Pancreas (tissue), 10 donors: ENCODE measurements at regions not wholly inside any gene's neighbourhood (a gene's known extent, or its start where the extent isn't known, plus 50 kb on each side); places are given as distances from the start of the nearest gene placed in this dataset.

Experiments used
- ATAC-seq, 4 donors: fragments of 200-7000 bp; cut with Tn5 transposase; one replicate each; pipeline versions ENCODE4 v1.8.0 to v1.9.1; 2020; ENCODE audit warnings: mild to moderate bottlenecking in 4 of 4, moderate library complexity in 4 of 4
- DNase-seq, 6 donors: peaks; one replicate each; pipeline ENCODE4 v3.0.0-alpha.2; 2020
- FAIRE-seq: peaks from 2 replicates; lab custom pipeline; 2012; peaks lifted over from hg19 to GRCh38; lab: Jason Lieb, UNC
- H3K27ac ChIP-seq, 4 donors: fragments of 200-600 bp; sonication (generic); 1 replicate in 3 of 4; 2 replicates in 1 of 4; pipeline versions ENCODE4 v1.5.0 to v1.8.0; 2020
- H3K27me3 ChIP-seq, 4 donors: fragments of 200-600 bp; one replicate each; pipeline ENCODE4 v1.8.0; 2021
- H3K36me3 ChIP-seq, 3 donors: fragments of 200-600 bp; sonication (generic) in 1 of 3; one replicate each; pipeline versions ENCODE4 v1.5.0 to v1.8.0; 2020 to 2021
- H3K4me1 ChIP-seq, 3 donors: fragments of 200-600 bp; one replicate each; pipeline ENCODE4 v1.8.0; 2021
- H3K4me3 ChIP-seq, 4 donors: fragments of 200-600 bp; sonication (generic) in 2 of 4; one replicate each; pipeline versions ENCODE4 v1.5.0 to v1.8.0; 2020 to 2021
- H3K9me3 ChIP-seq, 4 donors: fragments of 200-600 bp; one replicate each; pipeline ENCODE4 v1.8.0; 2021
- WGBS, 2 donors: extraction: QIAGEN DNeasy Blood & Tissue Kit; methylation state at CpG; one replicate each; pipeline ENCODE4 v1.1.7; 2013; 5-methylcytosine and 5-hydroxymethylcytosine counted together
- intact Hi-C, 3 donors: fragments of 100-400 bp; cut with DNase I; formaldehyde crosslinking; loops; one replicate each; pipeline versions ENCODE4 v1.11.1 to v1.14.2; 2022
- TF ChIP-seq, protein P1 (sequence below), 4 donors: fragments of 200-600 bp; sonication (generic) in 3 of 4; IDR thresholded peaks; one replicate each; pipeline versions ENCODE4 v1.5.0 to v1.8.0; 2021; ENCODE audit warnings: antibody characterized with exemption in 4 of 4
- donor health status: healthy with polysubstance abuse.
- donor health status: DM: no; HTN: no; CAD: no; lungs with moderate emphysema.
- donor health status: DM: no; HTN: no; CAD: no.
- donor health status: control.
- donor health status: control.
- donor health status: Bipolar disorder and iron deficiency.
- donor health status: DM: yes; HTN: yes; CAD: no.
- donor health status: DM: no; HTN: no; CAD: no.
- donor health status: DM: no; HTN: no; CAD: no.
- donor health status: DM: yes; HTN: yes; CAD: no.

DNA sequence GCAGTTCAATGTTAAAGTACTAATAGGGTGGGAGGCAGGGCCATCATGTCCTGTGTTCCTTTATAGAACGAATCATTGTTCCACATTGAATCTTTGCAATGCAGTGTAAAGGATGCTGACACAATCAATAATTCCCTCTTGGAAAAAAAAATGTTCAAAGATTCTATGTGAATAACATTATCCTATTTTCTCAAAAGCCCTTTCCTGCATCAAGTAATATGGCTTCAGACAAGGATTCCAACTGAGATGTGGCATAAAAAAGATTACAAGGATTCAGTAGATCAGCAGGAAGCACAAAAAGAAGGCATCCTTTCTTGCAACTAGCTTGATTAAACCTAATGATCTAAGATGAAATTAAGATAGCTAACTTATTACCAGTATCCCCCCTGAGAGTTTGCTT, 454.0 kb upstream of the CADM2 start:
- H3K4me1 ChIP-seq, result no peaks in the 10 kb centered on the region
- H3K27ac ChIP-seq, result no peak overlapping the region
- 29 to 41% methylated on average over 1 of the region's 1 CpG for WGBS, 2 donors
- no peak overlapping the region for H3K4me3 ChIP-seq
- DNase-seq (no peak), FAIRE-seq (no peak), ATAC-seq (no peak)
- TF ChIP-seq, protein P1, sequence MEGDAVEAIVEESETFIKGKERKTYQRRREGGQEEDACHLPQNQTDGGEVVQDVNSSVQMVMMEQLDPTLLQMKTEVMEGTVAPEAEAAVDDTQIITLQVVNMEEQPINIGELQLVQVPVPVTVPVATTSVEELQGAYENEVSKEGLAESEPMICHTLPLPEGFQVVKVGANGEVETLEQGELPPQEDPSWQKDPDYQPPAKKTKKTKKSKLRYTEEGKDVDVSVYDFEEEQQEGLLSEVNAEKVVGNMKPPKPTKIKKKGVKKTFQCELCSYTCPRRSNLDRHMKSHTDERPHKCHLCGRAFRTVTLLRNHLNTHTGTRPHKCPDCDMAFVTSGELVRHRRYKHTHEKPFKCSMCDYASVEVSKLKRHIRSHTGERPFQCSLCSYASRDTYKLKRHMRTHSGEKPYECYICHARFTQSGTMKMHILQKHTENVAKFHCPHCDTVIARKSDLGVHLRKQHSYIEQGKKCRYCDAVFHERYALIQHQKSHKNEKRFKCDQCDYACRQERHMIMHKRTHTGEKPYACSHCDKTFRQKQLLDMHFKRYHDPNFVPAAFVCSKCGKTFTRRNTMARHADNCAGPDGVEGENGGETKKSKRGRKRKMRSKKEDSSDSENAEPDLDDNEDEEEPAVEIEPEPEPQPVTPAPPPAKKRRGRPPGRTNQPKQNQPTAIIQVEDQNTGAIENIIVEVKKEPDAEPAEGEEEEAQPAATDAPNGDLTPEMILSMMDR (IDR thresholded peaks at IDR 0.05), result no peak
- intact Hi-C loops, result no loop called here
- no peaks in the 10 kb centered on the region for H3K9me3 ChIP-seq
- H3K36me3 ChIP-seq, result no peaks in the 10 kb centered on the region
- H3K27me3 ChIP-seq, result no peaks in the 10 kb centered on the region

GRCh38 chr3:84510007-84510406, 448.8 kb upstream of the CADM2 start:
- ATAC-seq, result no peak
- Histone ChIP-seq H3K36me3 (no peaks in the 10 kb centered on the region), H3K27ac (no peak overlapping the region), H3K27me3 (no peaks in the 10 kb centered on the region), H3K4me3 (no peak overlapping the region), H3K9me3 (no peaks in the 10 kb centered on the region), H3K4me1 (no peaks in the 10 kb centered on the region)
- TF ChIP-seq, protein P1 (IDR thresholded peaks at IDR 0.05), result no peak
- intact Hi-C loops, result no loop called here
- FAIRE-seq, result no peak
- DNase-seq, result no peak
- WGBS, 2 donors, result 54 to 58% methylated on average over 3 of the region's 3 CpGs

- no peak overlapping the region for H3K4me3 ChIP-seq
- H3K4me1 ChIP-seq, result no peaks in the 10 kb centered on the region
- no peak overlapping the region for H3K27ac ChIP-seq
- no peaks in the 10 kb centered on the region for H3K36me3 ChIP-seq
- ATAC-seq, result no peak
- FAIRE-seq, result no peak
- WGBS, 2 donors, result 57 to 83% methylated on average over 6 of the region's 6 CpGs
- no peaks in the 10 kb centered on the region for H3K27me3 ChIP-seq
- TF ChIP-seq, protein P1 (IDR thresholded peaks at IDR 0.05), result no peak
- no peak for DNase-seq
- intact Hi-C loops, result no loop called here
- H3K9me3 ChIP-seq, result no peaks in the 10 kb centered on the region
Observed at GRCh38 chr3:84522893-84523292, 435.9 kb upstream of the CADM2 start.

- H3K4me1 ChIP-seq, result no peaks in the 10 kb centered on the region
- DNase-seq (no peak), ATAC-seq (no peak), FAIRE-seq (no peak)
- no peak overlapping the region for H3K4me3 ChIP-seq
- no peaks in the 10 kb centered on the region for H3K27me3 ChIP-seq
- no peak overlapping the region for H3K27ac ChIP-seq
- 69 to 78% methylated on average over 3 of the region's 3 CpGs for WGBS, 2 donors
- H3K36me3 ChIP-seq, result no peaks in the 10 kb centered on the region
- TF ChIP-seq, protein P1 (IDR thresholded peaks at IDR 0.05), result no peak
- intact Hi-C loops, result no loop called here
- no peaks in the 10 kb centered on the region for H3K9me3 ChIP-seq
Observed at GRCh38 chr3:84536916-84537315, 421.9 kb upstream of the CADM2 start.

DNA sequence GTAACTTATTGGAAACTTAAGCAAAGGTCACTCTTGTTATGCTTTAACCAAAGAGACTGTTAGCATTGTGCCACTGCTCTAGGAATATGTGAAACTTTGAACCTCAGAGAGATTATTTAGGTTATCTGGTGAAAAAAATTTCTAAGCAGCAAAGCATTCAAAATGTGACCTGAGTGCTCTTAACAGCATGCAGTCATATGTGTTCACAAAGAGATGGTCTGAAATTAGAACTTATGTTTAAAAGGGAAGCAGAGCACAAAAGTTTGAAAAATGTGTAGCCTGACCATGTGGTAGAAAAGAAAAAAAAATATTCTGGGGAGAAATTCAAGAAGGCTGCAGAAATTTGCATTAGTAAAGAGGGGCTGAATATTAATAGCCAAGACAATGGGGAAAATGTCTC, 420.2 kb upstream of the CADM2 start:
- intact Hi-C loops, result no loop called here
- Histone ChIP-seq H3K27ac (no peak overlapping the region), H3K4me3 (no peak overlapping the region), H3K4me1 (no peaks in the 10 kb centered on the region), H3K27me3 (no peaks in the 10 kb centered on the region), H3K9me3 (no peaks in the 10 kb centered on the region), H3K36me3 (no peaks in the 10 kb centered on the region)
- TF ChIP-seq, protein P1 (IDR thresholded peaks at IDR 0.05), result no peak
- DNase-seq (no peak), FAIRE-seq (no peak), ATAC-seq (no peak)
